NCI-H526 (cell line): ENCODE measurements at regions not wholly inside any gene's neighbourhood (a gene's known extent, or its start where the extent isn't known, plus 50 kb on each side); places are given as distances from the start of the nearest gene placed in this dataset.

Experiments
- DNase-seq, 2 experiments: peaks; one replicate each; lab custom pipeline; 2025; lab: John Stamatoyannopoulos, UW

DNA sequence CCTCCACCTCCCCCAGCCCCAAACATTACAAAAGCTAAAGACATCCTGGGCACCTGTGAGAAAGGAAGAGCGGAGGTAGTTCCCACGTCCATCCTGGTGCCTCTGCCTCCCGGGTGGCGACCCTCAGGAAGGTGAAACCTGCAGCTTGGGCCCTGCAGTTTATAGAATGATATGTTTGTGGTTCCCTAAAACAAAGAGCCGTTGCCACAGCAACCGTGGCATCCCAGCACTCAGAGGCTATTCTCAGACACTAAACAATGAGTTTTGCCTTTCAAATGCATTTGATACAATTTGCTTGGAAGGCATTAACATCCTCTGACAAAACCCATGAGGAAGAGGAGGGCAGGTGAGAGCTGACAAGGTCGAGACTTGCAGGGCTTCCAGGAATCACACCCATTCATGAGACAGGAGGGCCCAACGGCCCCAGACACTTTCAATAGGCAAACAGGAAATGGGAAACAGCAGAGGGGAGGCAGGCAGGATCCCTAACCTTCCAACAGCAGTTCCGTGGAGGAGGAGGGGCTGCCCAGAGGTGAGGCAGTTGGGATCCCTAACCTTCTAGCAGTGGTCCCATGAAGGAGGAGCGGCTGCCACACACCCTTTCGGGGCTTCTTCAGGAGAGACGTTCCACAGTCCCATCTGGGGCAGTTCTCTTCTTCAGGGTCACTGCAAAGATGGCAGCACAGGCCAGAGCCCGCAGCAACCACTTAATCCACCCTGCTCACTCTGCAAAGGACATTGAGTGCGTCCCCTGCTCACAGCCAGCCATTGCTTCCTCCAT lies 379.2 kb downstream of the SHANK2 start:
- DNase-seq: peak; percentile 63 to 79

GRCh38 chr11:70873736-70874412 lies 378.5 kb downstream of the SHANK2 start:
- no peak for DNase-seq

- DNase-seq: no peak
These were observed 375.7 kb downstream of the SHANK2 start for GRCh38 chr11:70876685-70877084.

- no peak for DNase-seq
These were observed 375.2 kb downstream of the SHANK2 start for GRCh38 chr11:70877151-70877550.

DNA sequence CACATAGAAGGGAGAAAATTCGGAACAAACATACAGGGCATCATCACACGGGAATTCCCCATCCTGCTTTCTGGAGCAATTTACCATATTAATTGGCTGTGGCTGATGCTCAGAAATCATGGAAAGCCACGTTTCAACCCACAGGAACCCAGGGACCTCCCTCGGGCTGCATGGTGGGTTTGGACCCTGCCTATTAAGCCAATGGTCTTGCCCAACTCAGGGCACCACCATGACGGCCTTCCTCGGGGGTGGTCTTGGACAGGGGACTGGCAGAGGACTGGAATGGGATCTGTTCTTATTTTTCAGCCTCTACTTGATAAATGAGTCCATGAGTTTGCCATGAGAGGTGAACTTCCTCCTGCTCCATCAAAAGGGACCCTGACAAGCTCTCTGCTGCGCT lies 374.0 kb downstream of the SHANK2 start:
- DNase-seq: no peak

- DNase-seq: no peak
These were observed 372.6 kb downstream of the SHANK2 start for GRCh38 chr11:70879601-70880285.

DNA sequence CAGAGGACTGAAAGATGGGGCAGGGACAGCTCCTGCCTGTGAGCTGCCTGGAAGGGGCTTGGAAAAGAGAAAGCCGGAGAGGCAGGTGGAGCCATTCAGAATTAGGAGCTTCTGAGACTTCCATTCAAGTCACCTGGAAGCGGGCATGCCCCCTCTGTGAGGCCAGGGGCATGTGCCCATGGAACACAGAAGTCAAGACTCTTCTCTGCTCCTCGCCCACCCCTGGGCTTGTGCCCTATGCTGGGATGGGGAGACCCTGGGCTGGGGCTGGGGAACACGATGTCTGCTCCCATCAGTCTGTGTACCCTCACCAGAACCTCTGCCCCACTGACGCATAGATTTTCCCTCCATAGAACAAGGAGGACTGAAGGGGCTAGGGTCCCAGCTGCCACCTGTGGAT lies 372.0 kb downstream of the SHANK2 start:
- no peak for DNase-seq

DNA sequence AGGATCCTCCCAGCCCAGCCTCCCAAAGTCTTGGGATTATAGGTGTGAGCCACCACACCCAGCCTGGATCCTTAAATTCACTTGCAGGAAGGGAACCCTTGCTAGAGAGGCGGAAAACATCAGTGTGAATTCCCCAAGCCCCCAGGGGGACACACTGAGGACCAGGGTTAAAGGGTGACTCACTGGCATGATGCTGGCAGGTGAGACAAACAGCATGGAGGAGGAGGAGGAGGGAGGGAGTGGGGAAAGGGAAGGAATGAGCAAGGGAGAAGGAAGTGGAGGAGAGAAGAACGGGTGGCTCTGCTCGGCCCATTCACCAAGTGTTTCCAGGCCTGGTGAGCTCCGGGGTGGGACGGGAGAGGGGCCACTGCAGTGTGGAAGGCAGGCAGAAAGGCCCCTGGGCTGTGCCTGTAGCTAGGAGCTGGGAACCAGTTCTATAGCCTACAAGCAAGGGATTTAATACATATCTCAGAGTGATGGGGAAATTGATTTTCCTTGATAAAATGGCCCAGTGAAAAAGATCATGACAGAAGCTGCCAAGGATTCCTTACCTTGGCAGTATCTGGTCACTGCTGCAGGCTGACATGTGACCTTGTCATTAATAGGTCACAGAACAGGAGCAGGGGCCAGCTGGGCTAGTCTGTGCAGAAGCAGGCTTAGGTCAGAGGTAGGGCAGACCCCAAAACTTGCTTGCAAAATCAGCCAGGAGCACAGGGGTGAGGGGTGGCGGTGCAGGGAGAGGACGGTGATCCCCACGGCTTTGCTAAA lies 370.2 kb downstream of the SHANK2 start:
- DNase-seq: no peak

DNA sequence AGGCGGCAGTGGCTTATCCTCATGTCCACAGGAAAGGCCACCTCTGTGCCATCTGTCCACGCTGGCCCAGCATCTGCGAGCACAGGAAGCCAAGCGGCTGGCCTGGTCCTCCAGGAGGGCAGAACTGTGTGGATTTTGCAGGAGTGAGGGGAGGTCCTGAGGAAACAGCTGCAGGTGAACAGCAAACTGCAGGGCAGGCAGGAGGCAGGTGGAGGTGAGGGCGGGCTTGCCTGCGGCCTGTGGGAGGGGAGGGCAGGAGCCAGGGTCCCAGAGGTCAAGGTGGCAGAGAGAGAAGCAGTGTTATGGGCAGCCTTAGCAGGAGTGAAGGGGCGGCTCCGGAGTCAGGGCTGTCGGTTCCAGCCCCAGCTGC lies 369.7 kb downstream of the SHANK2 start:
- DNase-seq: no peak

DNA sequence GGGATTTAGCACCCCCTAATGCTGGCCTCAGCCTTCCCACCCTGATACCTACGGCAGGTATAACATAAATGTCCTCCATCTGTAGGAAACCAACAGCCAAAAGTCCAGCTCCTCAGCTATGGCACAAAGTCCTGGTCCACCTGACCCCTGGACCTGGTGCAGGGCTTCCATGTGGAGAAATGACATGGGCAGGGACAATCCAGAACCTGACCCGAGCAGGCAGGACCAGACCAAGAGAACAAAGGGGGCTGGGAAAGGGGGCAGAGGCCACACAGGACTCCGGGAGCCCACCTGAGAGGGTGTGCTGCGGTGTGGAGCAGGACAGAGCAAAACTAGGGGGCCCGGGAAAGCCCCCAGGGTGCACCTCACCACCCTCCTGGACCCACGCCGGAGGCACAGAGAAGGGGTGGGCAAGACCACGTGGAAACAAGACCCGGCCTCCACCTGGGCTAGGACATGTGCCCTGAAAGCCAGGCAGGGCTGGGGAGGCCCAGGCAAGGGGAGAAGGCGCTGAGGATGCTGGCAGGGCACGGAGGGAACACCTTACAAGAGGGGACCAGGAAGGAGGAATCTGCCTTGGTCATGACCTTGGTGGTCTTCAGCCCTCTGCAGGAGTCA lies 368.9 kb downstream of the SHANK2 start:
- no peak for DNase-seq

DNA sequence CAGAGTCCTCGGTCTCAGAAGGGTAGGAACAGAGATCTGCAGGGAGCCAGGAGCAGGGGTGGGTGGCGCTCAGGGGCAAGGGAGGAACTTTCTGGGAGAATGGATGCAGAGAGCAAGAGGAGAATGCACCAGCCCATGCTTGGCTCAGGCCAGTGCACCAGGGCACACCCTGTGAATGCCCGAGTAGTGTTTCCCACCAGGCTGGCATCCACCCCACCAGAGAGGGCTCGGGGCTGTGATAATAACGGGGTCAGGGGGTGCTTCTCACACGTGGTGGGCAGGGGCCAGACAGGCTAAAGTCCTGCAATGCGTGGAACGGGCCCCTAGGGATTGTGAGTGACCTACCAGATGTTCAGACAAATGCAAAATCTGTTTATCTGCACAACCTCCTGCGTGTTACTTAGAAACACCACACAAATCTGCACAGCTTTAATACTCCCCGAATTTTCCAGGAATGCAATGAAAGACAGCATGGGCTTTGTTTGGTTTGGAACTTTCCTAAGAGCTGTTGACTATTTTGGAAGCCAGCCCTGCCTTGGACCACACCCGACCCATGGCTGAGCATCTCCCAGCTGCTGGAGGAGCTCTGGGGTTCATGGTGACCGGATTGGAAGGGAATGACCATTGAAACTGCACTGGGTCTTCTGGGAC lies 368.3 kb downstream of the SHANK2 start:
- DNase-seq: no peak

GRCh38 chr11:70885281-70886231 lies 366.8 kb downstream of the SHANK2 start:
- DNase-seq: no peak

- DNase-seq: no peak
These were observed 366.1 kb downstream of the SHANK2 start for GRCh38 chr11:70886256-70886655.

DNA sequence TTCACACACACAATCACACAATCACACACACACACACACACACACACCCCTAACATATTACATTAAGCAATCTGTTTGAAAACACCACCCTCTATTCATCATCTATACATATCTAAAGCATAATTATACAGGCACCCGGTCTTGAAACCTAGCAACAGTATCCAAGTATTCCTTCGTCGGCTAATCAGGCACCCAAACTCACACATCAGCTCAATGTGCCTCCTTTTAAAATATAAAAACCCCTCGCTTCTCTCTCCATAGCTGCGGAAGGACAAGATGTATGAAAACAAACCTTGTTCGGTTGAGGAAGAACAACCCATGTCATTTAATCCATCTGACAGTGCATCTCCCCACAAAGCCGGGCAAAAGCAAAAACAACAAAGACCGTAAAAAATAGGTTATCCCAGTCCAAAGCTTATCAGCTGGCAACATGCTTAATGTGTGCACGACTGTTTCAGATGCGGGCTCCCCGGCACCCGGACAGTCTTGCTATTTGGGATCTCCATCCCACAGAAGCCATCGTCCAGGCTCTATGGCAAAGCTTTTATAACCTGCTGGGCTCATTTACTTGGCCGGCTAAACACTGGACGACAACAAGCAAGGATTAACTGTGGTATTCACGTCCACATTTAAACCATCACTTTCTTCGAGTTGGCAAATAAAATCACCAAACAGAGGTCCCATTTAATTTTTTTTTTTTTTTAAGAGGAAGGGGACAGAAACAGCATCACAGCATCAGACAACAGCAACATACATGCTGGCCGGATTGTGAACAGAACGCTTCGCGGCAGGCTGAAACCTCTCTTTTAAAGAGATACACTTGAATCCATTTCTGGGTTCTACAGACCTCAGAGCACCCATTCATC lies 365.5 kb downstream of the SHANK2 start:
- DNase-seq: no peak

- no peak for DNase-seq
These were observed 364.9 kb downstream of the SHANK2 start for GRCh38 chr11:70887542-70887827.

- no peak for DNase-seq
These were observed 364.3 kb downstream of the SHANK2 start for GRCh38 chr11:70888061-70888460.

GRCh38 chr11:70889411-70889810 lies 363.0 kb downstream of the SHANK2 start:
- DNase-seq: no peak

GRCh38 chr11:70891844-70892380 lies 360.5 kb downstream of the SHANK2 start:
- no peak for DNase-seq

- no peak for DNase-seq
These were observed 359.5 kb downstream of the SHANK2 start for GRCh38 chr11:70892889-70893288.
